Hematopoietic multipotent progenitor cell treated with erythropoietin and hydrocortisone succinate and interleukin-3 and kit ligand, for 6 days (in vitro differentiated cells): ENCODE measurements at regions not wholly inside any gene's neighbourhood (a gene's known extent, or its start where the extent isn't known, plus 50 kb on each side); places are given as distances from the start of the nearest gene placed in this dataset.
A peak's percentile ranks its signal among the peaks of the same experiment; 100 is the strongest.
"Not testable (repeated sequence)": the region's sequence is repeated elsewhere in the genome, so short reads cannot be mapped to it uniquely, and the experiment has no call there.

Source experiments
- DNase-seq: peaks from one replicate; pipeline ENCODE4 v3.0.0-alpha.2; 2015

- peak; percentile 98 for DNase-seq
These were observed 207.5 kb upstream of the SAMSN1 start for GRCh38 chr21:14753466-14754258.

GRCh38 chr21:14753069-14753465, 207.0 kb upstream of the SAMSN1 start:
- no peak for DNase-seq

GRCh38 chr21:14752345-14752909, 206.3 kb upstream of the SAMSN1 start:
- DNase-seq, result peak; percentile 20

- DNase-seq, result no peak
These were observed 205.7 kb upstream of the SAMSN1 start for GRCh38 chr21:14751602-14752344.

GRCh38 chr21:14751011-14751410, 204.9 kb upstream of the SAMSN1 start:
- DNase-seq, result no peak

- DNase-seq, result no peak
These were observed 203.9 kb upstream of the SAMSN1 start for GRCh38 chr21:14750041-14750440.

- DNase-seq, result no peak
These were observed 202.5 kb upstream of the SAMSN1 start for GRCh38 chr21:14748662-14749061.

GRCh38 chr21:14744368-14744767, 198.3 kb upstream of the SAMSN1 start:
- DNase-seq, result no peak

- DNase-seq, result peak; percentile 29
These were observed 196.0 kb upstream of the SAMSN1 start for GRCh38 chr21:14742119-14742518.

- no peak for DNase-seq
These were observed 195.1 kb upstream of the SAMSN1 start for GRCh38 chr21:14741256-14741655.

GRCh38 chr21:14740692-14741091, 194.6 kb upstream of the SAMSN1 start:
- DNase-seq, result no peak

- DNase-seq, result no peak
These were observed 194.0 kb upstream of the SAMSN1 start for GRCh38 chr21:14740116-14740515.

GRCh38 chr21:14739590-14739989, 193.5 kb upstream of the SAMSN1 start:
- DNase-seq, result no peak

GRCh38 chr21:14738576-14738975, 192.5 kb upstream of the SAMSN1 start:
- DNase-seq, result not testable (repeated sequence)

GRCh38 chr21:14737922-14738321, 191.8 kb upstream of the SAMSN1 start:
- peak; percentile 82 for DNase-seq

- DNase-seq, result peak; percentile 85
These were observed 191.2 kb upstream of the SAMSN1 start for GRCh38 chr21:14737284-14737691.

GRCh38 chr21:14736672-14737071, 190.6 kb upstream of the SAMSN1 start:
- DNase-seq, result no peak

- DNase-seq, result no peak
These were observed 190.0 kb upstream of the SAMSN1 start for GRCh38 chr21:14736162-14736561.

- no peak for DNase-seq
These were observed 188.7 kb upstream of the SAMSN1 start for GRCh38 chr21:14734833-14735232.

GRCh38 chr21:14734191-14734590, 188.1 kb upstream of the SAMSN1 start:
- DNase-seq, result peak; percentile 30

GRCh38 chr21:14725219-14725618, 179.1 kb upstream of the SAMSN1 start:
- DNase-seq, result no peak

- no peak for DNase-seq
These were observed 176.8 kb upstream of the SAMSN1 start for GRCh38 chr21:14722841-14723483.

GRCh38 chr21:14720237-14720636, 174.1 kb upstream of the SAMSN1 start:
- DNase-seq, result no peak
